Liver (tissue), 8 donors: ENCODE measurements at regions not wholly inside any gene's neighbourhood (a gene's known extent, or its start where the extent isn't known, plus 50 kb on each side); places are given as distances from the start of the nearest gene placed in this dataset.

Source experiments
- DNase-seq: peaks from one replicate; pipeline ENCODE4 v3.0.0-alpha.2; 2017; ENCODE audit warnings: low spot score
- H3K27ac ChIP-seq, 2 donors: one replicate each; pipeline ENCODE4 v1.7.0; 2013; ENCODE audit warnings: inconsistent platforms in 2 of 2, low read length in 2 of 2, control low read depth in 1 of 2, low read depth in 1 of 2, mild to moderate bottlenecking in 1 of 2
- H3K27me3 ChIP-seq, 4 donors: one replicate each; pipeline versions ENCODE4 v1.6.1 to v1.7.0; 2013; ENCODE audit warnings: low read length in 3 of 4, inconsistent platforms in 1 of 4, mild to moderate bottlenecking in 1 of 4, moderate library complexity in 1 of 4; ENCODE audit not compliant: control insufficient read depth in 4 of 4, insufficient read depth in 4 of 4
- H3K36me3 ChIP-seq, 4 donors: one replicate each; pipeline versions ENCODE4 v1.6.1 to v1.7.0; 2013; ENCODE audit warnings: low read length in 3 of 4, mild to moderate bottlenecking in 3 of 4, low read depth in 1 of 4, moderate library complexity in 1 of 4; ENCODE audit not compliant: control insufficient read depth in 4 of 4, insufficient read depth in 3 of 4
- H3K4me1 ChIP-seq, 4 donors: one replicate each; pipeline versions ENCODE4 v1.6.1 to v1.7.0; 2013; ENCODE audit warnings: low read length in 3 of 4, mild to moderate bottlenecking in 3 of 4, moderate library complexity in 1 of 4; ENCODE audit not compliant: control insufficient read depth in 4 of 4, insufficient read depth in 4 of 4
- H3K4me3 ChIP-seq, 3 donors: one replicate each; pipeline versions ENCODE4 v1.6.1 to v1.7.0; 2013; ENCODE audit warnings: low read length in 3 of 3, control low read depth in 1 of 3, low read depth in 1 of 3, mild to moderate bottlenecking in 1 of 3
- H3K9ac ChIP-seq, 2 donors: one replicate each; pipeline ENCODE4 v1.7.0; 2013; ENCODE audit warnings: low read length in 2 of 2, mild to moderate bottlenecking in 2 of 2, moderate library complexity in 2 of 2, control low read depth in 1 of 2, low read depth in 1 of 2
- H3K9me3 ChIP-seq, 4 donors: one replicate each; pipeline versions ENCODE4 v1.6.1 to v1.7.0; 2013; ENCODE audit warnings: low read length in 3 of 4; ENCODE audit not compliant: control insufficient read depth in 4 of 4
- EGR1 ChIP-seq, 2 donors: IDR thresholded peaks; 2 replicates each; pipeline ENCODE4 v1.6.1; 2016 to 2018; ENCODE audit warnings: antibody characterized with exemption in 2 of 2, low read depth in 2 of 2
- FOXA1 ChIP-seq: IDR thresholded peaks from 2 replicates; pipeline ENCODE4 v1.6.1; 2016; ENCODE audit warnings: antibody characterized with exemption
- FOXA2 ChIP-seq: IDR thresholded peaks from 2 replicates; pipeline ENCODE4 v1.6.1; 2016; ENCODE audit warnings: antibody characterized with exemption
- GABPA ChIP-seq, 2 donors: IDR thresholded peaks in 1 of 2; conservative IDR thresholded peaks in 1 of 2; 2 replicates each; pipeline ENCODE4 v1.6.1; 2016; ENCODE audit warnings: antibody characterized with exemption in 2 of 2, mild to moderate bottlenecking in 1 of 2, moderate library complexity in 1 of 2
- HNF4A ChIP-seq, 2 donors: conservative IDR thresholded peaks; 2 replicates each; pipeline ENCODE4 v1.6.1; 2016; ENCODE audit warnings: antibody characterized with exemption in 2 of 2, mild to moderate bottlenecking in 2 of 2
- HNF4G ChIP-seq: IDR thresholded peaks from 2 replicates; pipeline ENCODE4 v1.6.1; 2016; ENCODE audit warnings: antibody characterized with exemption
- JUND ChIP-seq, 2 donors: IDR thresholded peaks; 2 replicates each; pipeline ENCODE4 v1.6.1; 2016; ENCODE audit warnings: antibody characterized with exemption in 2 of 2
- NR2F2 ChIP-seq: IDR thresholded peaks from 2 replicates; pipeline ENCODE4 v1.6.1; 2016; ENCODE audit warnings: antibody characterized with exemption
- RAD21 ChIP-seq, 2 donors: IDR thresholded peaks; 2 replicates each; pipeline ENCODE4 v1.6.1; 2016; ENCODE audit warnings: antibody characterized with exemption in 2 of 2, mild to moderate bottlenecking in 2 of 2
- RXRA ChIP-seq, 2 donors: IDR thresholded peaks; 2 replicates each; pipeline ENCODE4 v1.6.1; 2017 to 2018; ENCODE audit warnings: antibody characterized with exemption in 2 of 2, mild to moderate bottlenecking in 1 of 2
- SP1 ChIP-seq: IDR thresholded peaks from 2 replicates; pipeline ENCODE4 v1.6.1; 2018; ENCODE audit warnings: antibody characterized with exemption, mild to moderate bottlenecking
- TAF1 ChIP-seq: conservative IDR thresholded peaks from 2 replicates; pipeline ENCODE4 v1.6.1; 2016; ENCODE audit warnings: antibody characterized with exemption, mild to moderate bottlenecking
- YY1 ChIP-seq: IDR thresholded peaks from 2 replicates; pipeline ENCODE4 v1.6.1; 2016; ENCODE audit warnings: antibody characterized with exemption, mild to moderate bottlenecking
- WGBS: extraction: QIAGEN DNeasy Blood & Tissue Kit; methylation state at CpG from one replicate; pipeline ENCODE4 v1.1.7; 2013; 5-methylcytosine and 5-hydroxymethylcytosine counted together
- TF ChIP-seq, protein P1 (sequence below): fragments of 150-350 bp; IDR thresholded peaks from 2 replicates; pipeline ENCODE4 v1.5.1; 2017; ENCODE audit warnings: improper control_type of control experiment, low read depth, low read length; ENCODE audit not compliant: missing input control
- TF ChIP-seq, protein P2 (sequence below): IDR thresholded peaks from 2 replicates; pipeline ENCODE4 v1.6.1; 2016; ENCODE audit warnings: antibody characterized with exemption
- TF ChIP-seq, protein P3 (sequence below): IDR thresholded peaks from 2 replicates; pipeline ENCODE4 v1.6.1; 2016; ENCODE audit warnings: antibody characterized with exemption
- TF ChIP-seq, protein P4 (sequence below): IDR thresholded peaks from 2 replicates; pipeline ENCODE4 v1.6.1; 2016; ENCODE audit warnings: antibody characterized with exemption, mild to moderate bottlenecking
- donor health status: healthy.
- donor health status: healthy.
- donor health status: healthy.
- donor health status: healthy.
- donor health status: healthy.

DNA sequence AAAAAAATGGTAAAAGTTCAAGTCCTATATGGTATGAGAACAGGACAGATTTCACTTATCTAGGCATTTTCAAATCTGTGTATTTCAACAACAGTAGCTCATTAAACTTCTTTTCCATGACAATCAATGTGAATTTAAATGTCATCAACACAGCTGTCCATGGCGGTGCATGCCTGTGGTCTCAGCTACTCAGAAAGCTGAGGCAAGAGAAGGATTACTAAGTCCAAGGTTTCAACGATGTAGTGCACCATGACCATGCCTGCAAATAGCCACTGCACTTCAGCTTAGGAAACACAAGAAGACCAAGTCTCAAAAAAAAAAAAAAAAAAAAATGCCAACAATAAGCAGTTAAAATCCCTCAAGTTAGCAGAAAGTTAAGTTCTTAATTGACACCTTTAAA is 214.6 kb downstream of the C12orf50 start:
- Histone ChIP-seq H3K36me3 (no peaks in the 10 kb centered on the region), H3K4me1 (peaks cover 3 to 40% (median 36%) of the 10 kb centered on the region in 4 donors)

More for the DNA sequence above, 214.6 kb downstream of the C12orf50 start:
- no peaks in the 10 kb centered on the region for H3K27me3 ChIP-seq
- WGBS = 57% methylated on average over 2 of the region's 2 CpGs
- no peaks in the 10 kb centered on the region for H3K9me3 ChIP-seq
- H3K4me3 ChIP-seq = no peak overlapping the region
- no peak overlapping the region for H3K27ac ChIP-seq
- TF ChIP-seq FOXA2 (no peak), RXRA (IDR thresholded peaks at IDR 0.05) (no peak), TAF1 (no peak), RAD21 (IDR thresholded peaks at IDR 0.05) (no peak), EGR1 (IDR thresholded peaks at IDR 0.05; ENCODE audit: low read depth in 2 of 2) (no peak), GABPA (IDR thresholded peaks at IDR 0.05 in 1 of 2, conservative IDR thresholded peaks at IDR 0.05 in 1 of 2) (no peak), YY1 (no peak), SP1 (no peak), JUND (IDR thresholded peaks at IDR 0.05) (no peak), HNF4A (conservative IDR thresholded peaks at IDR 0.05) (no peak), FOXA1 (no peak), HNF4G (no peak), NR2F2 (no peak)
- TF ChIP-seq, protein P1, sequence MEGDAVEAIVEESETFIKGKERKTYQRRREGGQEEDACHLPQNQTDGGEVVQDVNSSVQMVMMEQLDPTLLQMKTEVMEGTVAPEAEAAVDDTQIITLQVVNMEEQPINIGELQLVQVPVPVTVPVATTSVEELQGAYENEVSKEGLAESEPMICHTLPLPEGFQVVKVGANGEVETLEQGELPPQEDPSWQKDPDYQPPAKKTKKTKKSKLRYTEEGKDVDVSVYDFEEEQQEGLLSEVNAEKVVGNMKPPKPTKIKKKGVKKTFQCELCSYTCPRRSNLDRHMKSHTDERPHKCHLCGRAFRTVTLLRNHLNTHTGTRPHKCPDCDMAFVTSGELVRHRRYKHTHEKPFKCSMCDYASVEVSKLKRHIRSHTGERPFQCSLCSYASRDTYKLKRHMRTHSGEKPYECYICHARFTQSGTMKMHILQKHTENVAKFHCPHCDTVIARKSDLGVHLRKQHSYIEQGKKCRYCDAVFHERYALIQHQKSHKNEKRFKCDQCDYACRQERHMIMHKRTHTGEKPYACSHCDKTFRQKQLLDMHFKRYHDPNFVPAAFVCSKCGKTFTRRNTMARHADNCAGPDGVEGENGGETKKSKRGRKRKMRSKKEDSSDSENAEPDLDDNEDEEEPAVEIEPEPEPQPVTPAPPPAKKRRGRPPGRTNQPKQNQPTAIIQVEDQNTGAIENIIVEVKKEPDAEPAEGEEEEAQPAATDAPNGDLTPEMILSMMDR = no peak
- TF ChIP-seq, protein P2, sequence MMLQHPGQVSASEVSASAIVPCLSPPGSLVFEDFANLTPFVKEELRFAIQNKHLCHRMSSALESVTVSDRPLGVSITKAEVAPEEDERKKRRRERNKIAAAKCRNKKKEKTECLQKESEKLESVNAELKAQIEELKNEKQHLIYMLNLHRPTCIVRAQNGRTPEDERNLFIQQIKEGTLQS = no peak
- TF ChIP-seq, protein P3, sequence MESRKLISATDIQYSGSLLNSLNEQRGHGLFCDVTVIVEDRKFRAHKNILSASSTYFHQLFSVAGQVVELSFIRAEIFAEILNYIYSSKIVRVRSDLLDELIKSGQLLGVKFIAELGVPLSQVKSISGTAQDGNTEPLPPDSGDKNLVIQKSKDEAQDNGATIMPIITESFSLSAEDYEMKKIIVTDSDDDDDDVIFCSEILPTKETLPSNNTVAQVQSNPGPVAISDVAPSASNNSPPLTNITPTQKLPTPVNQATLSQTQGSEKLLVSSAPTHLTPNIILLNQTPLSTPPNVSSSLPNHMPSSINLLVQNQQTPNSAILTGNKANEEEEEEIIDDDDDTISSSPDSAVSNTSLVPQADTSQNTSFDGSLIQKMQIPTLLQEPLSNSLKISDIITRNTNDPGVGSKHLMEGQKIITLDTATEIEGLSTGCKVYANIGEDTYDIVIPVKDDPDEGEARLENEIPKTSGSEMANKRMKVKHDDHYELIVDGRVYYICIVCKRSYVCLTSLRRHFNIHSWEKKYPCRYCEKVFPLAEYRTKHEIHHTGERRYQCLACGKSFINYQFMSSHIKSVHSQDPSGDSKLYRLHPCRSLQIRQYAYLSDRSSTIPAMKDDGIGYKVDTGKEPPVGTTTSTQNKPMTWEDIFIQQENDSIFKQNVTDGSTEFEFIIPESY = no peak
- TF ChIP-seq, protein P4, sequence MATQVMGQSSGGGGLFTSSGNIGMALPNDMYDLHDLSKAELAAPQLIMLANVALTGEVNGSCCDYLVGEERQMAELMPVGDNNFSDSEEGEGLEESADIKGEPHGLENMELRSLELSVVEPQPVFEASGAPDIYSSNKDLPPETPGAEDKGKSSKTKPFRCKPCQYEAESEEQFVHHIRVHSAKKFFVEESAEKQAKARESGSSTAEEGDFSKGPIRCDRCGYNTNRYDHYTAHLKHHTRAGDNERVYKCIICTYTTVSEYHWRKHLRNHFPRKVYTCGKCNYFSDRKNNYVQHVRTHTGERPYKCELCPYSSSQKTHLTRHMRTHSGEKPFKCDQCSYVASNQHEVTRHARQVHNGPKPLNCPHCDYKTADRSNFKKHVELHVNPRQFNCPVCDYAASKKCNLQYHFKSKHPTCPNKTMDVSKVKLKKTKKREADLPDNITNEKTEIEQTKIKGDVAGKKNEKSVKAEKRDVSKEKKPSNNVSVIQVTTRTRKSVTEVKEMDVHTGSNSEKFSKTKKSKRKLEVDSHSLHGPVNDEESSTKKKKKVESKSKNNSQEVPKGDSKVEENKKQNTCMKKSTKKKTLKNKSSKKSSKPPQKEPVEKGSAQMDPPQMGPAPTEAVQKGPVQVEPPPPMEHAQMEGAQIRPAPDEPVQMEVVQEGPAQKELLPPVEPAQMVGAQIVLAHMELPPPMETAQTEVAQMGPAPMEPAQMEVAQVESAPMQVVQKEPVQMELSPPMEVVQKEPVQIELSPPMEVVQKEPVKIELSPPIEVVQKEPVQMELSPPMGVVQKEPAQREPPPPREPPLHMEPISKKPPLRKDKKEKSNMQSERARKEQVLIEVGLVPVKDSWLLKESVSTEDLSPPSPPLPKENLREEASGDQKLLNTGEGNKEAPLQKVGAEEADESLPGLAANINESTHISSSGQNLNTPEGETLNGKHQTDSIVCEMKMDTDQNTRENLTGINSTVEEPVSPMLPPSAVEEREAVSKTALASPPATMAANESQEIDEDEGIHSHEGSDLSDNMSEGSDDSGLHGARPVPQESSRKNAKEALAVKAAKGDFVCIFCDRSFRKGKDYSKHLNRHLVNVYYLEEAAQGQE = no peak
- H3K9ac ChIP-seq = no peak overlapping the region
- DNase-seq = no peak
